Common myeloid progenitor, CD34-positive (primary cell): ENCODE measurements at regions not wholly inside any gene's neighbourhood (a gene's known extent, or its start where the extent isn't known, plus 50 kb on each side); places are given as distances from the start of the nearest gene placed in this dataset.

Experiments
- CTCF ChIA-PET: fragments of 350-600 bp; sonication (Branson Sonifier 250); formaldehyde crosslinking; loops from one replicate; lab custom pipeline; 2021; ENCODE audit warnings: antibody characterized with exemption; lab: Charles Lee
- POLR2A ChIA-PET: fragments of 350-600 bp; sonication (Branson Sonifier 250); formaldehyde crosslinking; loops from one replicate; lab custom pipeline; 2021; ENCODE audit warnings: antibody characterized with exemption; lab: Charles Lee
- DNase-seq, 3 donors: peaks; one replicate each; pipeline versions ENCODE4 v3.0.0 to v3.0.0-alpha.2; 2013
- H3K27ac ChIP-seq, 2 experiments: 1 replicate in 1 of 2; 2 replicates in 1 of 2; pipeline ENCODE4 v1.7.0; 2013; ENCODE audit warnings: inconsistent platforms in 2 of 2, low read length in 2 of 2, mild to moderate bottlenecking in 2 of 2, low read depth in 1 of 2, moderate library complexity in 1 of 2; ENCODE audit not compliant: severe bottlenecking in 2 of 2, insufficient read depth in 1 of 2, poor library complexity in 1 of 2
- H3K27me3 ChIP-seq, 5 experiments: replicated peaks in 2 of 5; 1 replicate in 3 of 5; 2 replicates in 2 of 5; pipeline versions ENCODE4 v1.6.1 to v1.7.0; 2013; ENCODE audit warnings: low read length in 4 of 5, mild to moderate bottlenecking in 2 of 5, moderate library complexity in 2 of 5, inconsistent platforms in 1 of 5; ENCODE audit not compliant: insufficient read depth in 5 of 5, control insufficient read depth in 4 of 5
- H3K36me3 ChIP-seq, 4 experiments: 1 replicate in 2 of 4; 2 replicates in 2 of 4; pipeline versions ENCODE4 v1.6.1 to v1.7.0; 2013; ENCODE audit warnings: low read length in 3 of 4, control low read depth in 1 of 4, mild to moderate bottlenecking in 1 of 4; ENCODE audit not compliant: control insufficient read depth in 4 of 4, insufficient read depth in 4 of 4
- H3K4me1 ChIP-seq, 4 experiments: 1 replicate in 3 of 4; 2 replicates in 1 of 4; pipeline versions ENCODE4 v1.6.1 to v1.7.1; 2013; ENCODE audit warnings: low read length in 3 of 4, mild to moderate bottlenecking in 3 of 4, control low read depth in 1 of 4, inconsistent platforms in 1 of 4, moderate library complexity in 1 of 4; ENCODE audit not compliant: control insufficient read depth in 4 of 4, insufficient read depth in 4 of 4; ENCODE audit errors: control extremely low read depth in 1 of 4
- H3K4me3 ChIP-seq, 7 experiments: 1 replicate in 4 of 7; 2 replicates in 3 of 7; pipeline versions ENCODE4 v1.5.1 to v1.7.0; 2013; ENCODE audit warnings: mild to moderate bottlenecking in 7 of 7, low read length in 6 of 7, moderate library complexity in 6 of 7, inconsistent platforms in 2 of 7, low read depth in 2 of 7, control low read depth in 1 of 7; ENCODE audit not compliant: insufficient read depth in 4 of 7, control insufficient read depth in 1 of 7; ENCODE audit errors: extremely low read depth in 1 of 7
- H3K9me3 ChIP-seq, 5 experiments: 1 replicate in 4 of 5; 2 replicates in 1 of 5; pipeline versions ENCODE4 v1.6.1 to v1.7.1; 2013; ENCODE audit warnings: low read length in 4 of 5, mild to moderate bottlenecking in 2 of 5, inconsistent platforms in 1 of 5, low read depth in 1 of 5, moderate library complexity in 1 of 5; ENCODE audit not compliant: control insufficient read depth in 4 of 5, insufficient read depth in 2 of 5; ENCODE audit errors: control extremely low read depth in 1 of 5
- WGBS: methylation state at CpG from one replicate; pipeline ENCODE4 v1.1.5; 2013; ENCODE audit not compliant: insufficient coverage; 5-methylcytosine and 5-hydroxymethylcytosine counted together

GRCh38 chr12:13390381-13390861 is 193.9 kb downstream of the EMP1 start:
- ChIA-PET CTCF (interaction anchor here (0.6 to 0.9 kb wide), 2 partner anchors 18 to 42 kb away, joined by 3 read pairs; no protein-coding TSS in a partner anchor), POLR2A (no interaction called here)
- no peak for DNase-seq
- 92% methylated on average over 9 of the region's 10 CpGs for WGBS
- H3K36me3 ChIP-seq, result no peaks in the 10 kb centered on the region
- peaks cover 0 to 2% (median 0%) of the 10 kb centered on the region in 5 experiments for H3K27me3 ChIP-seq
- no peak overlapping the region for H3K27ac ChIP-seq
- no peaks in the 10 kb centered on the region for H3K9me3 ChIP-seq
- no peaks in the 10 kb centered on the region for H3K4me1 ChIP-seq
- no peak overlapping the region for H3K4me3 ChIP-seq

GRCh38 chr12:13387101-13387500 is 190.6 kb downstream of the EMP1 start:
- Histone ChIP-seq H3K9me3 (no peaks in the 10 kb centered on the region), H3K27me3 (peaks cover 0 to 9% (median 0%) of the 10 kb centered on the region in 5 experiments), H3K4me3 (no peak overlapping the region), H3K4me1 (no peaks in the 10 kb centered on the region), H3K36me3 (no peaks in the 10 kb centered on the region), H3K27ac (no peak overlapping the region)
- ChIA-PET POLR2A (no interaction called here), CTCF (interaction anchor here (1.1 kb wide), 1 partner anchor 25 kb away, joined by 3 read pairs; no protein-coding TSS in a partner anchor)
- WGBS, result 76% methylated on average over 5 of the region's 6 CpGs
- DNase-seq, result no peak

- ChIA-PET POLR2A (no interaction called here), CTCF (interaction anchor here (1.1 kb wide), 1 partner anchor 24 kb away, joined by 3 read pairs; no protein-coding TSS in a partner anchor)
- Histone ChIP-seq H3K27ac (no peak overlapping the region), H3K4me3 (no peak overlapping the region), H3K9me3 (no peaks in the 10 kb centered on the region), H3K27me3 (peaks cover 0 to 9% (median 0%) of the 10 kb centered on the region in 5 experiments), H3K36me3 (no peaks in the 10 kb centered on the region), H3K4me1 (no peaks in the 10 kb centered on the region)
- DNase-seq, result no peak
- 47% methylated on average over 2 of the region's 3 CpGs for WGBS
Observed at GRCh38 chr12:13386323-13387039, 190.0 kb downstream of the EMP1 start.

- 89% methylated on average over 3 of the region's 3 CpGs for WGBS
- Histone ChIP-seq H3K4me1 (no peaks in the 10 kb centered on the region), H3K9me3 (no peaks in the 10 kb centered on the region), H3K4me3 (no peak overlapping the region), H3K36me3 (no peaks in the 10 kb centered on the region), H3K27me3 (peaks cover 0 to 9% (median 0%) of the 10 kb centered on the region in 5 experiments), H3K27ac (no peak overlapping the region)
- DNase-seq, result no peak
- ChIA-PET POLR2A (no interaction called here), CTCF (no interaction called here)
Observed at GRCh38 chr12:13383379-13383778, 186.9 kb downstream of the EMP1 start.

GRCh38 chr12:13380297-13380696 is 183.8 kb downstream of the EMP1 start:
- 75% methylated on average over 3 of the region's 3 CpGs for WGBS
- H3K9me3 ChIP-seq, result peaks cover 0 to 11% (median 6%) of the 10 kb centered on the region in 5 experiments
- no peak overlapping the region for H3K27ac ChIP-seq

GRCh38 chr12:13379531-13380188 is 183.1 kb downstream of the EMP1 start:
- no peak overlapping the region for H3K27ac ChIP-seq
- H3K9me3 ChIP-seq, result peaks cover 0 to 11% (median 6%) of the 10 kb centered on the region in 5 experiments
- no peaks in the 10 kb centered on the region for H3K36me3 ChIP-seq
- DNase-seq, result no peak
- no peaks in the 10 kb centered on the region for H3K4me1 ChIP-seq
- no peak overlapping the region for H3K4me3 ChIP-seq
- POLR2A ChIA-PET, result no interaction called here
- H3K27me3 ChIP-seq, result peaks cover 0 to 5% (median 0%) of the 10 kb centered on the region in 5 experiments
- WGBS, result 80% methylated on average over 3 of the region's 3 CpGs
- CTCF ChIA-PET, result interaction anchor here (0.7 kb wide), 1 partner anchor 92 kb away, joined by 4 read pairs; no protein-coding TSS in a partner anchor

More at GRCh38 chr12:13380297-13380696, 183.8 kb downstream of the EMP1 start:
- CTCF ChIA-PET, result interaction anchor here (0.7 kb wide), 1 partner anchor 91 kb away, joined by 4 read pairs; no protein-coding TSS in a partner anchor
- no peaks in the 10 kb centered on the region for H3K36me3 ChIP-seq
- no peaks in the 10 kb centered on the region for H3K4me1 ChIP-seq
- peaks cover 0 to 6% (median 0%) of the 10 kb centered on the region in 5 experiments for H3K27me3 ChIP-seq
- DNase-seq, result no peak
- POLR2A ChIA-PET, result no interaction called here
- no peak overlapping the region for H3K4me3 ChIP-seq
